ENCODE measurements at regions not wholly inside any gene's neighbourhood (a gene's known extent, or its start where the extent isn't known, plus 50 kb on each side); places are given as distances from the start of the nearest gene placed in this dataset.
"Not testable (repeated sequence)": the region's sequence is repeated elsewhere in the genome, so short reads cannot be mapped to it uniquely, and the experiment has no call there.

DNA sequence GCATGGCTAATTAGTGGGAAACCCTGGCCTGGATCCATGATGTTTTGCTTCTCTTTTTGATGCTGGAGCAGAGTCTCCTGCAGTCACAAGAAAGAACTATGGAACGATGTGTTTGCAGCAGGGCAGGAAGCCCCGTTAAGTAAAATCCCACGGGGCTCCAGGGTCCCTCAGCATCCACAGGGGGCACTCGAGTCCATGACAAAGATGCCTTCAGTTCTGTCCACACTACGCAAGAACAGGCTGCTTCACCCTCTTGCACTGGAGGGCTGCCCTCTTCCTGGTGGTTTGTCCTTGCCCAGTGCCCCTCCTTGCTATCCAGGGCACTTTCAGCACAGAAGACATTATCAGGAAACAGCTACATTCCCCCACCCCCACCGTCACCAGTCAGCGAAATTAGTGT, 196.9 kb downstream of the POTED start:
- TF ChIP-seq, protein P1, sequence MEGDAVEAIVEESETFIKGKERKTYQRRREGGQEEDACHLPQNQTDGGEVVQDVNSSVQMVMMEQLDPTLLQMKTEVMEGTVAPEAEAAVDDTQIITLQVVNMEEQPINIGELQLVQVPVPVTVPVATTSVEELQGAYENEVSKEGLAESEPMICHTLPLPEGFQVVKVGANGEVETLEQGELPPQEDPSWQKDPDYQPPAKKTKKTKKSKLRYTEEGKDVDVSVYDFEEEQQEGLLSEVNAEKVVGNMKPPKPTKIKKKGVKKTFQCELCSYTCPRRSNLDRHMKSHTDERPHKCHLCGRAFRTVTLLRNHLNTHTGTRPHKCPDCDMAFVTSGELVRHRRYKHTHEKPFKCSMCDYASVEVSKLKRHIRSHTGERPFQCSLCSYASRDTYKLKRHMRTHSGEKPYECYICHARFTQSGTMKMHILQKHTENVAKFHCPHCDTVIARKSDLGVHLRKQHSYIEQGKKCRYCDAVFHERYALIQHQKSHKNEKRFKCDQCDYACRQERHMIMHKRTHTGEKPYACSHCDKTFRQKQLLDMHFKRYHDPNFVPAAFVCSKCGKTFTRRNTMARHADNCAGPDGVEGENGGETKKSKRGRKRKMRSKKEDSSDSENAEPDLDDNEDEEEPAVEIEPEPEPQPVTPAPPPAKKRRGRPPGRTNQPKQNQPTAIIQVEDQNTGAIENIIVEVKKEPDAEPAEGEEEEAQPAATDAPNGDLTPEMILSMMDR (IDR thresholded peaks at IDR 0.05): not testable (repeated sequence)
- TF ChIP-seq POLR2AphosphoS5 (IDR thresholded peaks at IDR 0.05; ENCODE audit: low read depth, low read length); SIN3A (IDR thresholded peaks at IDR 0.05; ENCODE audit: borderline replicate concordance, insufficient read depth, low read depth, low read length): not testable (repeated sequence)

Data from Panc1 (cell line).